RWPE1 (cell line): ENCODE measurements at regions not wholly inside any gene's neighbourhood (a gene's known extent, or its start where the extent isn't known, plus 50 kb on each side); places are given as distances from the start of the nearest gene placed in this dataset.
A peak's percentile ranks its signal among the peaks of the same experiment; 100 is the strongest.
"Not testable (repeated sequence)": the region's sequence is repeated elsewhere in the genome, so short reads cannot be mapped to it uniquely, and the experiment has no call there.

Experiments
- CTCF ChIA-PET: fragments of 350-600 bp; sonication (Branson Sonifier 250); formaldehyde crosslinking; extraction: SDS; loops from one replicate; lab custom pipeline; 2021; lab: Yijun Ruan, JAX
- POLR2A ChIA-PET: fragments of 400-600 bp; formaldehyde crosslinking; extraction: SDS; loops from one replicate; lab custom pipeline; 2020; ENCODE audit warnings: antibody characterized with exemption; ENCODE audit not compliant: low non-redundant PET; lab: Yijun Ruan, JAX
- DNase-seq: peaks from one replicate; pipeline ENCODE4 v3.0.0; 2012; ENCODE audit warnings: low spot score
- H3K27ac ChIP-seq: fragments of 450-650 bp; 2 replicates; pipeline ENCODE4 v1.5.1; 2017
- TF ChIP-seq, protein P1 (sequence below): fragments of 450-650 bp; conservative IDR thresholded peaks from 2 replicates; pipeline ENCODE4 v1.5.1; 2017; ENCODE audit warnings: low read depth, mild to moderate bottlenecking

DNA sequence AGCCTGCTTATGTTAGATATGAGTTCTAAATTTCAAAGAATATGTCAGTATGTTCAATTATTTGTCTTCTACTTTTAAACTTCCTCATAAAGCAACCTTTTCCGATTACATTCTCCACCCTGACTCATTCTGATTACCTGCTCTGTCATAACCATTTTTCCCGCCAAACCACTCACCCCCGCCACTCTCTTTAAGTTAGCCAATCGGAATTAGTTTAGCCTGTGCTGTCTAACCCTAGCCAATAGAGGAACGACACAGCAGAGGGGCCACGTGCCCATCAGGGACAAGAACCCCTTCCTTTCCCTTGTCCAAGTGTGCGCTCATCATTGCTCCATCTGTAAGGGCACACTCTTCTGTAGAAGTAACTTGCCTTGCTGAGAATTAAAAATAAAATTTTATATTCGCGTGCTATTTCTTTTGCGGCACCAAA, 91.4 kb downstream of the CCDC71L start:
- POLR2A ChIA-PET, result no interaction called here
- H3K27ac ChIP-seq, result peak overlapping the region; percentile 86
- TF ChIP-seq, protein P1, sequence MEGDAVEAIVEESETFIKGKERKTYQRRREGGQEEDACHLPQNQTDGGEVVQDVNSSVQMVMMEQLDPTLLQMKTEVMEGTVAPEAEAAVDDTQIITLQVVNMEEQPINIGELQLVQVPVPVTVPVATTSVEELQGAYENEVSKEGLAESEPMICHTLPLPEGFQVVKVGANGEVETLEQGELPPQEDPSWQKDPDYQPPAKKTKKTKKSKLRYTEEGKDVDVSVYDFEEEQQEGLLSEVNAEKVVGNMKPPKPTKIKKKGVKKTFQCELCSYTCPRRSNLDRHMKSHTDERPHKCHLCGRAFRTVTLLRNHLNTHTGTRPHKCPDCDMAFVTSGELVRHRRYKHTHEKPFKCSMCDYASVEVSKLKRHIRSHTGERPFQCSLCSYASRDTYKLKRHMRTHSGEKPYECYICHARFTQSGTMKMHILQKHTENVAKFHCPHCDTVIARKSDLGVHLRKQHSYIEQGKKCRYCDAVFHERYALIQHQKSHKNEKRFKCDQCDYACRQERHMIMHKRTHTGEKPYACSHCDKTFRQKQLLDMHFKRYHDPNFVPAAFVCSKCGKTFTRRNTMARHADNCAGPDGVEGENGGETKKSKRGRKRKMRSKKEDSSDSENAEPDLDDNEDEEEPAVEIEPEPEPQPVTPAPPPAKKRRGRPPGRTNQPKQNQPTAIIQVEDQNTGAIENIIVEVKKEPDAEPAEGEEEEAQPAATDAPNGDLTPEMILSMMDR, result no peak
- DNase-seq, result no peak
- CTCF ChIA-PET, result no interaction called here

DNA sequence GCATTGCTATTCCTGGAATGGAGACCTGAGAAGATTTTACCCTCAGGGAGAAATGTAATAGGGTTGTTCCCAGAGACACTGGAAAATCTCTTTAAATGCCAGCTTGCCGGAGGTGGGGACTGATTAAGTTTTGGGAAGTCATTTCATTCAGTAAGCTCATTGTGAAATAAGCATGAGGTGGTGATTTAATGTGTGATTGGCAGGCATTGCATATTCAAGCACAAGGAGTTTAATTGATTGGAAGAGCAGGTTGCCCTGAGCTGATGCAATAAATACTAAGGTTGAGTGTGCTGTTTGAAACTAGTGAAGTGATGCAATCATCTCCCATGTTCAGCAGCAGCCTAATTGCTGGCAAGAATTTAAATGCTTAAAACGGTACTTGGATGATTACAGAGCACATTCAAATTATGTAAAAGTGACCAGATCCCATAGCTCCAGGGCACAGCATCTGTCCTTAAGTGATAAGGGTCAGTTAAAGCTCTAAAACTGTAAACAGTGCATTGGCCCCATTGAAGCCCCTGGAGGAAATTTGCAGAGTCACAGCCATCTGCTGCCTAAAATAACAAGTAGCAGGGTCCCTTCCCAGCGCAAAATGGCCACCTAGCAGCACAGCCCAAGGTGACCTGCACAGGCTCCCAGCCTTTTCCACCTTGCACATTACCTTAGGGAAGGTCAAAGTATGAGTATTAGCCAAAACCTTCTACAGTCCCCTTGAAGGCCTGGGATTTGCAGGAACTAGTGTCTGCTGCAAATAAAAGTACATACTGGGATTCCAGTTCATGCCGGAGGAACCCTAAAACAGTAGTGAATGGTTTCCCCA, 92.1 kb downstream of the CCDC71L start:
- ChIA-PET CTCF (interaction anchor here (0.6 kb wide), 1 partner anchor 108 kb away, joined by 3 read pairs; no protein-coding TSS in a partner anchor), POLR2A (no interaction called here)
- peak; percentile 77 for DNase-seq
- TF ChIP-seq, protein P1, result no peak
- H3K27ac ChIP-seq, result peak overlapping the region; percentile 86

DNA sequence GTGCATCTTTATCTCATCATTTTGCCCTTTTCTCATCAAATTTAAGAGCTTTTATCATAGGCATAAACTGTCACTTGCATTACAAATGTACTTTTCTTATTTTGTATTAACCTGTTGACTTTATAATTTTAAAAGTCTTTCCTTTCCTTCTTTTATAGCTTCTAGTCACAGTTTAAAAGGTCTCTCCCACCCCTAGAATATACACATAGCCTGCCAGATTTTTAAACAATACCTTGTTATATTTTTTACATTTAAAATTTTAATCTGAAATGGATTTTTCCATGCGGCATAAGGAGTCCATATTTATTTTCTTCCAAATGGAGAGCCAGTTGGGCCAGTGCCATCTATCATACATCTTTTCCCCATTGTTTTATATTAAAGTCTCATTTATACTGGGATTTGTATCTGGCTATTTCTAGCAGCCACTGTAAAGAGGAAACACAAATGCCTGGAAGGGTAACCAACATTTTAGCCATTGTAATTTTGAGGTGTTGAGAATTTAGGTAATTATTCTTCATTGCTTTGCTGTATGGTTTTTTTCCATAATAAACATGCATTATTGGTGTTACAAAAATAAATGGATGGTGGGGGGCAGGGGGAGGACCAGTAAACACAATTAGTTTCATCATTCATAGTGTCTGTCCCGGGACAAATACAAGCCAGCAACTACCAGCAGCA, 92.8 kb downstream of the CCDC71L start:
- CTCF ChIA-PET, result interaction anchor here (0.6 kb wide), 1 partner anchor 107 kb away, joined by 3 read pairs; no protein-coding TSS in a partner anchor
- POLR2A ChIA-PET, result no interaction called here
- no peak for DNase-seq
- no peak overlapping the region for H3K27ac ChIP-seq
- TF ChIP-seq, protein P1, result no peak

DNA sequence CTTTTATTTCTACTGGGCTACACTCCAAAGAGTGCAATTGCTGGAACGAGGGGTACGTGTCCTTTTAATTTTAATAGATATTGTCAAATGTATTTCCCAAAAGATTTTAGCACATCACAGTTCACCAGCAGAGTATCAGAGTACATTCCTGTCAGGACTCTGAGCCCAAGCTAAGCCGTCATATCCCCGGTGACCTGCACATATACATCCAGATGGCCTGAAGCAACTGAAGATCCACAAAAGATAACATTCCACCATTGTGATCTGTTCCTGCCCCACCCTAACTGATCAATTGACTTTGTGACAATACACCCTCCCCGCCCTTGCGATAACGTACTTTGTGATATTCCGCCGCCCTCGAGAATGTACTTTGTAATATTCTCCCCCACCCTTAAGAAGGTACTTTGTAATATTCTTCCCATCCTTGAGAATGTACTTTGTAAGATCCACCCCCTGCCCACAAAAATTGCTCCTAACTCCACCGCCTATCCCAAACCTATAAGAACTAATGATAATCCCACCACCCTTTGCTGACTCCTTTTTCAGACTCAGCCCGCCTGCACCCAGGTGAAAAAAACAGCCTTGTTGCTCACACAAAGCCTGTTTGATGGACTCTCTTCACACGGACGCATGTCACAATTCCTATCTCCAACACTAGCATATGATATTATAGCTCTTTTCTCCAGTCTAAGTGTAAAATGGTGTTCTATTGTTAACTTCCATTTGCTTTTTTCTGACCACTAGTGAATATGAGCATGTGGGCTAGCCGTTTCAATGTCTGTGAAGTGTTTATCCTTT, 93.6 kb downstream of the CCDC71L start:
- H3K27ac ChIP-seq, POLR2A ChIA-PET, DNase-seq: not testable (repeated sequence)
- CTCF ChIA-PET, result interaction anchor here (0.6 kb wide), 1 partner anchor 77 kb away, joined by 5 read pairs; no protein-coding TSS in a partner anchor

DNA sequence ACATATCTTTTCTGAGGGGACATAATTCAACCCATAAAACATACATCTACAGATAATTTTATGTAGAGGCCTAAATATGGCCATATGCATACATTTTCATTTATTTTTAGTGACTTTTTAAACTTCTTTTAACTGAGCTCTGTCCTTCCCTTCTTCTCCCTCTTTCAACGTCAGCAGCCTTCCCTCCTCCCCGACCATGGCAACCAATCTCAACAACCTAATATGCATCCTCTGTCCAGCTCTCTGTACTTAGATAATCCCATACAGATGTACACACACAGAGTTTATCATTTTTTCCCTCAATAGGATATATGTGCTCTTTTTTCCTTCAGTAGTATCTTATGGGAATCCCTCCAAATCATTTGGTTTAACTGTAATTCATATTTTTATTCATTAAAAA, 94.3 kb downstream of the CCDC71L start:
- POLR2A ChIA-PET, result no interaction called here
- no peak overlapping the region for H3K27ac ChIP-seq
- CTCF ChIA-PET, result interaction anchor here (0.6 kb wide), 1 partner anchor 76 kb away, joined by 5 read pairs; no protein-coding TSS in a partner anchor
- DNase-seq, result no peak
- TF ChIP-seq, protein P1, result no peak

DNA sequence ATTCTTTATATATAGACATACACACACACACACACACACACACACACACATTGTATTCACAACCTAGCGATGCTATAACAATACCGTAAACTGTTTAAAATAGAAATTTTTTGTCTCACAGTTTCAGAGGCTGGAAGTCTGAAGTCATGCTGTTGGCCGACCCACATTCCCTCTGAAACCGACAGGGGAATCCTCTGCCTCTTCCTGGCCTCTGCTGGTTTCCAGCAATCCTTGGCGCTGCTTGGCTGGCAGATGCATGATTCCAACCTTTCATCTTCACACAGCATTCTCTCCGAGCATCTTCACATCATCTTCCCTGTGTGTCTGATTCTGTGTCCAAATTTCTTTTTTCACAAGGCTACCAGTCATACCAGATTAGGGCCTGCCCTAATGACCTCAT, 94.8 kb downstream of the CCDC71L start:
- H3K27ac ChIP-seq, result no peak overlapping the region
- ChIA-PET POLR2A (no interaction called here), CTCF (no interaction called here)
- DNase-seq, result no peak
- TF ChIP-seq, protein P1, result no peak
